Fibroblast of lung (primary cell): ENCODE measurements at regions not wholly inside any gene's neighbourhood (a gene's known extent, or its start where the extent isn't known, plus 50 kb on each side); places are given as distances from the start of the nearest gene placed in this dataset.

Source experiments
- DNase-seq, 2 donors: peaks; one replicate each; pipeline versions ENCODE4 v3.0.0 to v3.0.0-alpha.2; 2010; ENCODE audit warnings: low read depth in 2 of 2
- H2AFZ ChIP-seq: 2 replicates; pipeline ENCODE4 v1.5.1; 2012; ENCODE audit warnings: low read length, control low read depth, inconsistent platforms
- H3K27ac ChIP-seq: 2 replicates; pipeline ENCODE4 v1.5.1; 2011; ENCODE audit warnings: low read length, control low read depth; ENCODE audit not compliant: insufficient read depth
- H3K27me3 ChIP-seq: 2 replicates; pipeline ENCODE4 v1.5.1; 2011; ENCODE audit warnings: mild to moderate bottlenecking, low read length; ENCODE audit not compliant: control insufficient read depth, insufficient read depth
- H3K36me3 ChIP-seq: 2 replicates; pipeline ENCODE4 v1.5.1; 2011; ENCODE audit warnings: low read length; ENCODE audit not compliant: control insufficient read depth, insufficient read depth
- H3K4me1 ChIP-seq: 2 replicates; pipeline ENCODE4 v1.5.1; 2011; ENCODE audit warnings: low read length; ENCODE audit not compliant: control insufficient read depth, insufficient read depth; ENCODE audit errors: extremely low read depth
- H3K4me2 ChIP-seq: 2 replicates; pipeline ENCODE4 v1.5.1; 2011; ENCODE audit warnings: low read length, control low read depth; ENCODE audit not compliant: insufficient read depth; ENCODE audit errors: extremely low read depth
- H3K4me3 ChIP-seq, 4 experiments: fragments of 200-600 bp in 1 of 4; sonication (generic) in 1 of 4; replicated peaks in 1 of 4; 2 replicates each; pipeline ENCODE4 v1.5.1; 2011 to 2016; ENCODE audit warnings: low read length in 4 of 4, low read depth in 3 of 4, mild to moderate bottlenecking in 3 of 4, control low read depth in 2 of 4, inconsistent platforms in 1 of 4, mixed read lengths in 1 of 4; ENCODE audit not compliant: insufficient read depth in 1 of 4; ENCODE audit errors: control extremely low read depth in 1 of 4
- H3K79me2 ChIP-seq: 2 replicates; pipeline ENCODE4 v1.5.1; 2012; ENCODE audit warnings: mild to moderate bottlenecking, low read length, inconsistent platforms; ENCODE audit not compliant: control insufficient read depth, insufficient read depth
- H3K9ac ChIP-seq: 2 replicates; pipeline ENCODE4 v1.5.1; 2011; ENCODE audit warnings: mild to moderate bottlenecking, low read length, control low read depth; ENCODE audit not compliant: insufficient read depth
- H3K9me3 ChIP-seq: 2 replicates; pipeline ENCODE4 v1.5.1; 2012; ENCODE audit warnings: low read depth, low read length; ENCODE audit not compliant: control insufficient read depth, insufficient read depth
- H4K20me1 ChIP-seq: 2 replicates; pipeline ENCODE4 v1.5.1; 2011; ENCODE audit warnings: low read length; ENCODE audit not compliant: control insufficient read depth, insufficient read depth; ENCODE audit errors: extremely low read depth
- CTCF ChIP-seq, 2 donors: IDR thresholded peaks in 1 of 2; conservative IDR thresholded peaks in 1 of 2; 1 replicate in 1 of 2; 2 replicates in 1 of 2; pipeline ENCODE4 v1.5.1; 2011 to 2012; ENCODE audit warnings: low read length in 2 of 2, control low read depth in 1 of 2, inconsistent platforms in 1 of 2, low read depth in 1 of 2, mild to moderate bottlenecking in 1 of 2
- EZH2 ChIP-seq: IDR thresholded peaks from 2 replicates; pipeline ENCODE4 v1.5.1; 2012; ENCODE audit warnings: low read length, control low read depth, mild to moderate bottlenecking; ENCODE audit errors: missing control alignments

DNA sequence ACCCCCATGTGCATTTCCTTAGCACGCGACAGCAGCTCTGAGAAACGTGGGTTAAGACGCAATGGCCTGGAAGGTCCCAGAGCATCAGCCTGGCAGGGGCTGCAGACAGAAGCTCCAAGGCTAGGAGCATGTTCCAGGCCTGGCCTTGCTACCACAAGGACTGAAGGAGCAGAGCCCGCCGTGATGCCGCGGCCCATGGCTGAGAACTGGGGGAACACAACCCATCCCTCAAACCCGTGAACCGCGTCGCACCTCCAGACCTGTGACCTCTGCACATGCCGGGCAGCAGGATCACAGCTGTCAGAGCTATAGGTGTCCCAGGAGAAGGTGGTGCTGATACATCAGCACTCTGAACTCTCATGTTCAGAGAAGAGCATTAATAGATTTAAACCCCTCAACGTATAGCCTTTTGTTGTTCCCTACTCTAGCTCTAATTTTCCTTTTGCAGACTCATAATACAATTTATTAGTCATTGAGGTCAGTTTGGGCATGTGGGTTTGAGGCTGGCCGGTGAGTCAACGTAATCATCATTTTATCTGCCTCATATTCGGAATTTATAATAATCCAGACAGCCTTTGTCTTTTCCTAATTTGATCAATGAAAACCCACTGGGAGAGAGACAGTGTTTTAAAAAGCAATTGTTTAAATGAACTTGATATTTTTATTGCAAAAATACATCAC is 222.5 kb upstream of the TCERG1L start:
- Histone ChIP-seq H3K4me1 (no peaks in the 10 kb centered on the region), H3K9me3 (no peaks in the 10 kb centered on the region), H3K4me3 (no peak overlapping the region), H3K27me3 (no peaks in the 10 kb centered on the region), H3K36me3 (no peaks in the 10 kb centered on the region), H3K9ac (no peak overlapping the region), H3K79me2 (no peaks in the 10 kb centered on the region), H4K20me1 (no peaks in the 10 kb centered on the region), H3K4me2 (no peak overlapping the region), H2AFZ (no peak overlapping the region), H3K27ac (no peak overlapping the region)
- TF ChIP-seq EZH2 (no peak), CTCF (conservative IDR thresholded peaks at IDR 0.05 in 1 of 2, IDR thresholded peaks at IDR 0.05 in 1 of 2; ENCODE audit: low read depth in 1 of 2, low read length in 2 of 2) (no peak)
- no peak for DNase-seq

- no peak overlapping the region for H3K27ac ChIP-seq
- no peaks in the 10 kb centered on the region for H3K36me3 ChIP-seq
- H3K79me2 ChIP-seq = no peaks in the 10 kb centered on the region
- DNase-seq = no peak
- no peak overlapping the region for H3K4me3 ChIP-seq
- no peak overlapping the region for H3K9ac ChIP-seq
- no peak overlapping the region for H3K4me2 ChIP-seq
- no peak overlapping the region for H2AFZ ChIP-seq
- TF ChIP-seq EZH2 (no peak), CTCF (conservative IDR thresholded peaks at IDR 0.05 in 1 of 2, IDR thresholded peaks at IDR 0.05 in 1 of 2; ENCODE audit: low read depth in 1 of 2, low read length in 2 of 2) (no peak)
- no peaks in the 10 kb centered on the region for H3K27me3 ChIP-seq
- H3K4me1 ChIP-seq = no peaks in the 10 kb centered on the region
- no peaks in the 10 kb centered on the region for H4K20me1 ChIP-seq
- no peaks in the 10 kb centered on the region for H3K9me3 ChIP-seq
Measured at GRCh38 chr10:131534836-131535235, 223.3 kb upstream of the TCERG1L start.

GRCh38 chr10:131536676-131537075 is 225.2 kb upstream of the TCERG1L start:
- TF ChIP-seq EZH2 (no peak), CTCF (conservative IDR thresholded peaks at IDR 0.05 in 1 of 2, IDR thresholded peaks at IDR 0.05 in 1 of 2; ENCODE audit: low read depth in 1 of 2, low read length in 2 of 2) (no peak)
- no peak for DNase-seq

More at GRCh38 chr10:131536676-131537075, 225.2 kb upstream of the TCERG1L start:
- no peak overlapping the region for H3K9ac ChIP-seq
- H2AFZ ChIP-seq = no peak overlapping the region
- H3K79me2 ChIP-seq = no peaks in the 10 kb centered on the region
- H3K9me3 ChIP-seq = no peaks in the 10 kb centered on the region
- H3K36me3 ChIP-seq = no peaks in the 10 kb centered on the region
- no peak overlapping the region for H3K4me2 ChIP-seq
- H3K27me3 ChIP-seq = no peaks in the 10 kb centered on the region
- H4K20me1 ChIP-seq = no peaks in the 10 kb centered on the region
- H3K4me3 ChIP-seq = no peak overlapping the region
- H3K27ac ChIP-seq = no peak overlapping the region
- no peaks in the 10 kb centered on the region for H3K4me1 ChIP-seq
